ENCODE measurements at regions not wholly inside any gene's neighbourhood (a gene's known extent, or its start where the extent isn't known, plus 50 kb on each side); places are given as distances from the start of the nearest gene placed in this dataset.
"Not testable (repeated sequence)": the region's sequence is repeated elsewhere in the genome, so short reads cannot be mapped to it uniquely, and the experiment has no call there.

GRCh38 chr5:103744159-103744558 lies 181.6 kb upstream of the NUDT12 start:
- DNase-seq, result peak; percentile 66

GRCh38 chr5:103743421-103743820 lies 180.8 kb upstream of the NUDT12 start:
- DNase-seq, result no peak

GRCh38 chr5:103741984-103742383 lies 179.4 kb upstream of the NUDT12 start:
- no peak for DNase-seq

- DNase-seq, result not testable (repeated sequence)
Measured at GRCh38 chr5:103736343-103736742, 173.8 kb upstream of the NUDT12 start.

GRCh38 chr5:103724271-103724670 lies 161.7 kb upstream of the NUDT12 start:
- no peak for DNase-seq

GRCh38 chr5:103721183-103721582 lies 158.6 kb upstream of the NUDT12 start:
- DNase-seq, result no peak

- DNase-seq, result no peak
Measured at GRCh38 chr5:103718108-103718507, 155.5 kb upstream of the NUDT12 start.

- no peak for DNase-seq
Measured at GRCh38 chr5:103708601-103709000, 146.0 kb upstream of the NUDT12 start.

GRCh38 chr5:103706939-103707682 lies 144.5 kb upstream of the NUDT12 start:
- DNase-seq, result no peak

GRCh38 chr5:103703617-103704016 lies 141.0 kb upstream of the NUDT12 start:
- DNase-seq, result no peak

- DNase-seq, result no peak
Measured at GRCh38 chr5:103693517-103693916, 130.9 kb upstream of the NUDT12 start.

- DNase-seq, result no peak
Measured at GRCh38 chr5:103690676-103691075, 128.1 kb upstream of the NUDT12 start.

GRCh38 chr5:103679873-103680272 lies 117.3 kb upstream of the NUDT12 start:
- no peak for DNase-seq

- DNase-seq, result peak; percentile 84
Measured at GRCh38 chr5:103676198-103676597, 113.6 kb upstream of the NUDT12 start.

GRCh38 chr5:103674739-103675138 lies 112.2 kb upstream of the NUDT12 start:
- DNase-seq, result peak; percentile 9

GRCh38 chr5:103674251-103674650 lies 111.7 kb upstream of the NUDT12 start:
- DNase-seq, result no peak

- no peak for DNase-seq
Measured at GRCh38 chr5:103669615-103670014, 107.0 kb upstream of the NUDT12 start.

- no peak for DNase-seq
Measured at GRCh38 chr5:103668281-103668680, 105.7 kb upstream of the NUDT12 start.

GRCh38 chr5:103667068-103667467 lies 104.5 kb upstream of the NUDT12 start:
- DNase-seq, result peak; percentile 66

GRCh38 chr5:103657301-103657700 lies 94.7 kb upstream of the NUDT12 start:
- no peak for DNase-seq

- no peak for DNase-seq
Measured at GRCh38 chr5:103648086-103648485, 85.5 kb upstream of the NUDT12 start.

GRCh38 chr5:103646698-103647614 lies 84.4 kb upstream of the NUDT12 start:
- no peak for DNase-seq

- no peak for DNase-seq
Measured at GRCh38 chr5:103645816-103646215, 83.2 kb upstream of the NUDT12 start.

- DNase-seq, result no peak
Measured at GRCh38 chr5:103638979-103639378, 76.4 kb upstream of the NUDT12 start.

Data from NCI-H226 (cell line).